ENCODE measurements at regions not wholly inside any gene's neighbourhood (a gene's known extent, or its start where the extent isn't known, plus 50 kb on each side); places are given as distances from the start of the nearest gene placed in this dataset.

GRCh38 chr7:86933295-86933845 lies 126.1 kb downstream of the ELAPOR2 start:
- TF ChIP-seq EZH2 (IDR thresholded peaks at IDR 0.05; ENCODE audit: insufficient read depth, poor library complexity, severe bottlenecking) (no peak), EZH2phosphoT487 (IDR thresholded peaks at IDR 0.05; ENCODE audit: insufficient read depth, low read depth) (no peak)
